HG03432 (cell line): ENCODE measurements at regions not wholly inside any gene's neighbourhood (a gene's known extent, or its start where the extent isn't known, plus 50 kb on each side); places are given as distances from the start of the nearest gene placed in this dataset.
"Not testable (repeated sequence)": the region's sequence is repeated elsewhere in the genome, so short reads cannot be mapped to it uniquely, and the experiment has no call there.

Source experiments
- ATAC-seq: cut with Tn5 transposase; IDR thresholded peaks from one replicate; pipeline ENCODE4 v1.9.1; 2021; ENCODE audit warnings: mild to moderate bottlenecking, moderate library complexity; ENCODE audit not compliant: unreplicated experiment

- no peak for ATAC-seq
These were observed 417.2 kb downstream of the SATB2 start for GRCh38 chr2:199040522-199040921.

- ATAC-seq = not testable (repeated sequence)
These were observed 424.0 kb downstream of the SATB2 start for GRCh38 chr2:199033761-199034160.

DNA sequence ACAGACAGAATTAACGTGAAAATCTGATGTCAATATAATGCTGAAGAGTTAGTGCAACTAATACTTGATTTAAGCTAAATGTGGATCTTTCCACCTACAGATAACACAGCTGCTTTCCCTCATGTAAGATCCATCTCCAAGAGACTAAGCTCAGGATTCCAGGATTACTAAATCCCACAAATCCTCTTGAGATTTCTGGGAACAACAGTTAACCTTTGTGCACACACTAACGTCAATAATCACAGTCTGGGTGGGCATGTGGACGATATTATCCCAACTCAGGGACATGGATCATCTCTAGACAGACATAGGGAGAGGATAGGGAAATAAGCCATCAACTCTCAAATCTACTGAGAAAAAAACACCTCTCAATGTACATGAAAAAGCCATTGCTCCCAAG lies 432.6 kb downstream of the SATB2 start:
- no peak for ATAC-seq

GRCh38 chr2:199024224-199024623 lies 433.5 kb downstream of the SATB2 start:
- ATAC-seq = no peak

DNA sequence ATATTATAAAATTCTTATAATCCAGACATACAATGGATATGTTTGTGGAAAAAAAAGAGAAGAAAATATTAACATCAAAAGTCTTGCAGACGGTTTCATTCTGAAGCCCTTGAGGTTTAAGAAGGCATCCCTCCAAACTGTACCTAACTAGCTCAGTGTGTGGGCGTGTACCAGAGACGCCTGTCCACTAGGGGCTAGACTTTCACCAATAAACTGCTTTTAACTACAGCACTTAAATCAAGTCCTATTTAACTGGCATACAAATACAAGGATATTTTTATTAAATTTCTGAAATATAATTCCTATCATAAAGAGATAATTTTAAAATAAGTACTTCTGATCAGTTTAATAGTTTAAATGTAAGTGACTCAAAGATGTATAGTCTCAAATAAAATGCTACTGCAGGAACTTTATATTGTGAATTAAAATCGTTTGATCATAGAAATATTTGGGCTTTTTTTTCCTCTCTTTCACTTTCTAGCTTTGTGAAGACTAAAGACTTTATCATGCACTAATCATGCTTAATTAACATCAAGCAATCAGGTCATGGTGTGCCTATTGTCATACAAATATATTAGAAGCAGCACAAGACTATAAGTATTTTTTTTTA lies 437.7 kb downstream of the SATB2 start:
- ATAC-seq = peak; percentile 58

DNA sequence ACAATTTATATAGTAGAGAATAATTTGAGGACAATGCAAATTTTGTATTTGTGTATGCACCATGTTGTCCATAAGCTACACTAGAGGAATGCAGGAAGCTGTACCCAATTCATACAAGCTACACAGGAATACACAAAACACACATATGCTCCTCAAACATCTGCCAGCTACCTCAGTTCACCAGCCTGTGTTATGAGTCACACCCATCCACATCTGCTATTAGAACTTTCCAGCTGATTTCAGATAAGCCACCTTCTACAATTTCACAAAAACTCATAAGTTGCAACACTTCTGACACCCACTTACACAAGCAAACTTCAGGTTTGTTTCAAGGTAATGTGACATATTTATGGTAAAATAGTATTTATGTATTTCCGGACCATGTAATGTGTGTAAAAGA lies 438.9 kb downstream of the SATB2 start:
- ATAC-seq = no peak

DNA sequence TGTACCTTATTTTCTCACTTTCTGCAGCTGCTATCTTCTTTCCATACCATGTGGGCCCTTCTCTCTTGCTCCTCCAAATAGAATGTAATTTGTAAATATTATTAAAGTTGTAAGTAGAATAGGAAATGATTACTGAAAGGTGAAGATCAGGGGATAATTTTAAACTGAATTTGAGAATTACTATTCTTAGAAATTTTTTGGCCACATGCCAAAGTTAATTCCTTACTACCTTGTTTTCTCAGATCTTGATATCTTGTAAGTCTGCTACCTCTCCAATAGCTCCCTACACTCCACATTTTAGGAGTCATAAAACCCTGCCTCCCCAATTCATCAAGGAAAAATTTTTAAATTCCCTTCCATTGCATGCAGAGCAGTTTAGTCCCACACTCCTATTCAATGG lies 442.7 kb downstream of the SATB2 start:
- no peak for ATAC-seq

DNA sequence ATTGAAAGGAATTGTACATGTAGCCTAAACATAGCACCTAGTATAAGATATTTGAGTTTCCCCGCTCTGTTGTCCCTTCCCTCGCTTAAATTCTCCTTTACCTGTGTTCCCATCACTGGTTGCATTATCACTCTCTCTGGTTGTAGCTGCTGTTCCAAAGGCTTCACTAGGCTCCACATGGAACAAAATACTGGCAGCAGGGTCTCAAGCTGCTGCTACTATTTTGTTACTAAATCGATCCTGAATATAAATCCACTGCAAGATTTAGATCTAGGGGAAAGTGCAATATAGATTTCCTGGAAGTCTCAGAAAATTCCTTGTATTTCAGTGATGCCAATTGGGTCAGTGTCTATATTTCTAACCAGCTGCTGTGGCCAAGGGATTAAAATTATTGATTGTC lies 443.5 kb downstream of the SATB2 start:
- ATAC-seq = no peak

- ATAC-seq = no peak
These were observed 445.8 kb downstream of the SATB2 start for GRCh38 chr2:199011908-199012307.

GRCh38 chr2:198994678-198995077 lies 463.1 kb downstream of the SATB2 start:
- no peak for ATAC-seq

- ATAC-seq = no peak
These were observed 466.3 kb downstream of the SATB2 start for GRCh38 chr2:198991431-198991830.

DNA sequence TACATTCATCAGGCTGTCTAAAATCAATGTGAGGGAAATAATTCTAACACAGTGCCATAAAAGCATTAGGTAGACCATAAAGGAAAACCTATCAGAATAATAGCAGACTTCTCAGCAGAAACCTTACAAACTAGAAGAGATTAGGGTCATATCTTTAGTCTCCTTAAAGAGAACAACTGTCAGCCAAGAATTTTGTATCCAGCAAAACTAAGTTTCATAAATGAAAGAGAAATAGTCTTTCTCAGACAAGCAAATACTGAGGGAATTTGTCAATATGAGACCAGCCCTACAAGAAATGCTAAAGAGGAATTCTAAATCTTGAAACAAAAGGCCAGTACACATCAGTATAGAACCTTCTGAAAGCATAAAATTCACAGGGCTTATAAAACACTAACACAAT lies 482.0 kb downstream of the SATB2 start:
- ATAC-seq = no peak

GRCh38 chr2:198973785-198974184 lies 484.0 kb downstream of the SATB2 start:
- ATAC-seq = no peak

GRCh38 chr2:198973181-198973580 lies 484.6 kb downstream of the SATB2 start:
- no peak for ATAC-seq

DNA sequence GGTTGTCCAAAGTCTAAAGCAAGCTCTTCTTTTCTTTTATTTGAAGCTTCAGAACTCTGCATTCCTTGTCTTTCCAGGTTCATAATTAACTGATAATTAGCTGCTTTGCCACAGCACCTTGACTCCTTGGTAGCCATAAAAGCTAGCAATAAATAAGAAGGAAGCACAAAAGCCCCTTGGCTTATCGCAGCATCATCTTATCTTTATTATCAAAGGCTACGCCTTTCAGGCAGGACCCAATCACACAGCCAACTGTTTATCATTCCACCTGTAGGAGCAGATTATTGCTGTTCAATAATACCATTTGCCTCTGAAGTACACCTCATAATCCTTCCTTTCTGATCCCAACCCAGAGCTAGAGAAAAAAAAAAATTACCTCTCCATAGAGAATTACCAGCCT lies 489.2 kb downstream of the SATB2 start:
- no peak for ATAC-seq

GRCh38 chr2:198966269-198966668 lies 491.5 kb downstream of the SATB2 start:
- no peak for ATAC-seq

DNA sequence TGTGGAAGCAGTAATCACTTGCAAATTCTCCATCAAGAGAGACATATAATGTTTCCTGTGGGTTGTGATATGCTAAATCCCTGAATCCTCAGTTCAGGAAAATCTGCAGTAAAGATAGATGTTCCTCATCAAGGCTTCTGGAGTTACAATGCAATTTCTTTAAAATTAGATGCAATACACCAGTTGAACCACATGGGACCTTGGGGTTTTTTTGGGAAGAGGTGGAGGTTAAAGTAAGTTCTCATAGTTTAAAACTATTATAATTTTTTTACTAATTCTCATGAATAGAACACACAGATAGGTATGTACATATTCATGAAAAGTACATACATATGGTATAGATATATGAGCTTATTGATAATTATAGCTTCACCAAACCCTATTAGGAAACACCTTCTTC lies 496.2 kb downstream of the SATB2 start:
- no peak for ATAC-seq

DNA sequence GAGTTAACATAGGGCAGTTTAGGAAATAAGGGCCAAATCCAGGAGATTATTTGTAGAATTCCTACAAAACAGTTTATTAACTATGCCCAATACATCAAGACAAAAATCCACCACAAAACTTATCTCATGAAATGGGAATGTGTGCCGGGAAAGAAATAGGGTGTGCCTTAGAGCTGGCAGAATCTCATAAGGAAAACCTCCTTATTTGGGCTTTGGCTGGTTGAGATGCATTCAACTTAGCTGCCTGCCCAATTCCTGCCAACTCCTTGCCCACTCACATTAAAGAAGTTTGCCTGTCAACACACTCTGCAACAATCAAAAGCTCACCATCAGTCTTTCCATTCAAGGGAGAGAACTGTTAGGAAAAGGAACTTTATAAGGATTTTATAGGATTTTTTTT lies 500.6 kb downstream of the SATB2 start:
- ATAC-seq = no peak

DNA sequence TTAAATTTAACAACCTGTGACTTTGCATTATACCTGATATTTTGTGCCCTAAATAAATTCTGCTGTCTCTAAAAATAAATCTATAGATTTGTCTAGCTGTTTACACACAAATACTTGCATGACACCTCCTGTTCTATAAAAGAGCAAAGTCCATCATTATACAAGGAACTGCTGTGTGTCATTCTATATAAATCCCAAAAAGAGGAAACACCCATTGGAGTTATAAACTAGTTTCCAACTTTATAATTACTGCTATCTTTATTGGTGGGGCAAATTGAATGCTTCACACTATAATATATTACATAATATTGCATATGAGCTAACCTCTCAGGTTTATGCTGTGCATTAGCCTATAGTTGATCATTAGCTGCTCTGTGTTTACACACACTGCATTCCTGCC lies 504.4 kb downstream of the SATB2 start:
- no peak for ATAC-seq

DNA sequence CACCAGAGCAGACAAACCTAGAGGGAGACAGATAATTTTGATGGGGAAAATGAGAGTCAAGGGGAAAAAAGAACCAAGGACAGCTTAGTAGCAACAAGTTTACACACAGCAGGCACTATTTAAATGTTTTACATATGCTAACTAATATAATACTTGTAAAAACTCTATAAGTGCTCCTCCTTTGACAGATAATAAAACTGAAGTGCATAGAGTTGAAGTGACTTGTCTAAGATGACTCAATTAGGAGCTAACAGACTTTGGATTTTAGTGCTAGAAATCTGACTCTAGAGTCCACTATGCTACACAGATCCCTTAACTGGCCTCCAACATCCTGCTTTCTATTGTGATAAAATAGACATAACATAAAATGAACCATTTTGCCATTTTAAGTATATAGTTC lies 506.9 kb downstream of the SATB2 start:
- no peak for ATAC-seq

- no peak for ATAC-seq
These were observed 512.2 kb downstream of the SATB2 start for GRCh38 chr2:198945496-198945895.

- no peak for ATAC-seq
These were observed 527.6 kb downstream of the SATB2 start for GRCh38 chr2:198930170-198930569.

DNA sequence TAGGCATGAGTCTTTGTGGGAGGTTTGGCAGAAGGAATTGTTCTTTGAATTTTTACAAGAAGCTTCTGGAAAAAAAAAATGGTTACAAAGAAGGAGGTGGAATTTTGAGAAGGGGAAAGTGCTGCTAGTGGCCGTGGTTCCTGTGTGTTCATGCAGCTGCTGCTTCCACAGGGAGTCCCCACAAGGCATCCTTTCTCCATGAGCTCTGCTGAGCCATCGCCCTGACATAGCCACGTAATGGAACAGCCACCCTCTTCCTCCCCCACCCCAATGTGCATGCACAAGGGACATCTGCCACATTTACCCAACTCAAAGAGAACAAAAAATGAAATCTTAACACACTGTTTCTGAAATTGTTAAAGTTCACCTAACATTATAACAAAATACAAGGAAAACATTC lies 529.7 kb downstream of the SATB2 start:
- no peak for ATAC-seq
